HG02678 (cell line): ENCODE measurements at regions not wholly inside any gene's neighbourhood (a gene's known extent, or its start where the extent isn't known, plus 50 kb on each side); places are given as distances from the start of the nearest gene placed in this dataset.
A peak's percentile ranks its signal among the peaks of the same experiment; 100 is the strongest.

Experiments used
- ATAC-seq: cut with Tn5 transposase; IDR thresholded peaks from one replicate; pipeline ENCODE4 v1.9.1; 2021; ENCODE audit warnings: mild to moderate bottlenecking, moderate library complexity; ENCODE audit not compliant: unreplicated experiment

DNA sequence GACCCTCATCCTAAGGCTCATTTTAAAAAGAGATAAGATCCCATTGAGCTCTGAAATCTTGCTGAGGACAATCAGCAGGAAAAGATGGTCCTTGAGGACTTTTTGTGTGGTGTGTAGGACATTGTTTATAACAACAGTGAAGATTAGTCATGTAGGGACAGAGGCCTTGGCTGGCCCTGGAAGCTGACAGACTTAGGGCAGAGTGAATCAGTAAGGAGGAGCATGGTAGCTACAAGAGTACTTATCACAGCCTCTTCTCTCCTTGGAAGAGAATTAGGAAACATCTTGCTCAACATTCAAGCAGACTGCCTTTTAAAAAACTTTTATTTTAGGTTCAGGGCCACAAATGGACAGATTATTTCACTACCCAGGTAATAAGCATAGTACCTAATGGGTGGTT, 665.9 kb upstream of the SALL1 start:
- no peak for ATAC-seq

DNA sequence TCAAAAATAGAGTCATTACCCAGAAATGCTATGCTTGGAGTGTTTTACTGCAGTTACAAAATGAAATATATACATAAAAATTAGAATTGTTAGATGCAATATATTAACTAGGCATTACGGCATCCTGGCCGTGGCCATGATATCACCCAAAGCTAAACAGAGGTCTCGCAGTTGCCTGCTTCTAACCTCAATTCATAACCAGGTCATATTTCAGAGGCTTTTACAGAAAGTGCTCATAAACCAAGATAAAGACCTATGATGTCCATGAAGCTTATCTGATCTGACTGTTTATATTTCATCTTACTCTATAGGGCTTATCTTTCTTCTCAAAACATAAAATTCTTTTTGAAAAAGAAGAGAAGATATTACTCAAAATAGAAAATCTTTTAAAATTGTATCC, 664.5 kb upstream of the SALL1 start:
- no peak for ATAC-seq

DNA sequence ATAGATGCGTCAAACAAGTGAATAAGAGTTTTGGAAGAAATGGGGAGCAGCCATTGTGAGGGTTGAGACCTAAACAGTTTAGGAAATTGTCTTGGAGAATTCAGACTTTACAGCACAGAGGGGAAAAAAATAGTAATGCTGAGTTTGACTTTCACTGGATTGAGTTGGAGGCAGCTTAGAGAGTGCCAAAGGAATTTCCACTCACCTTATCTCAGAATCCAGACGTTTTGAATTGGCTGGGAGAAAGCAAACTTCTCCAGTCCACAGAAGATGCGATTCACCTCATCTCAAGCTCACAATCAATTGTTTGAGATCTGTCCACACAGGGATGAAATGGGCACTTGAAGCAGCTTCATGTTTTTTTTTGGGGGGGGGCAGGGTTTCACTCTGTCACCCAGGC, 663.5 kb upstream of the SALL1 start:
- ATAC-seq: no peak

DNA sequence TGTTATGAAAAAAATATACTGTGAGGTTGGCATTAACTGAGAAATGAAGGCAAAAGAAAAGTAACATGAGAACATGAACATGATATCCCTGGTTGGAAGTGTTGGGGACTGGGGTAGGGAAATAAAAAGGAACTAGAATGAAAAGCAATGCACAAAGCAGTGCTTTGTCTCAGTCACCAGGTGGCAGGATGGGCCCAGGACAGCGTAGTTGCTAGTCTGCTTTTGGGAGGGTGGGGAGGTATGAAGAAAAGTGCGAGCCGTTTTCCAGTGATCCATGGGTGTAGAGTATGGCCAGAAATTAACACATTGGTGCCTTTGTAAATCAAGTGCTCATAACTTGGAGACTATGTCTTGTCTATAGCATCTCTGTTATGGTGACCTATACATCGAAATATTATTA, 662.5 kb upstream of the SALL1 start:
- ATAC-seq: no peak

DNA sequence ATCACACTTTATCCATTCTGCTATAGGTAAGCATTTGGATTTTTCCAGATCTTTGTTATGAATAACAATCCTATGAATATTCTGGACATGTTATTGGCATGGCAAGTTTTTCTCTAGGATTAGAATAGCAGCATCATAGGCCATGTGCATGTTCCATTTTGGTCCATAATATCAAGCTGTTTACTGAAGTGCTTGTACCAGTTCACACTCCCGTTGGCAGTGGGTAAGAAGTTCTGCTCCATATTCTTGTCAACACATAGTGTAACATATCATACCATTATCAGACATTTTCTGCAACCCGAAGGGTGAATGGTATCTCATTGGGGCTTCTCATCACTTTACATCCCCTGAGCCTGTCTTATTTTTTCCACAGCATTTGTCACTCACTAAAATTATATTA, 661.9 kb upstream of the SALL1 start:
- no peak for ATAC-seq

DNA sequence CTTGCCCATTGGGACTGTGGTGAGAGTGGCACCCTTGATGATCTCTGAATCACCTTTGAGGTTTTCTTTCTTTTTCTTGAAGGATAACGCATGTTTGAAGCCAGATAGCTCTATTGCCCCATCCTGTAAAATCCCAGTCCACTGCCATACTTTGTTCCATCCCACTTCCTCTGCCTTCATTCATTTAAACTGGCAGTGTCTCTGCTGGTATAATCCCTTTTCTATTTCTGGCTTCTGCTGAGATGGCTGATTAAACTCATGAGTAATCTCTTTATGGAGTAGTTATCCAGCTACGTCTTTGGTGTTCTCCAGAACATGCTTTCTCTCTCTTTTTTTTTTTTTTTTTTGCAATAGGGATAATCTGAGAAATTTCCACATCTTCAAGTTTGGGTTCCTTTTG, 656.5 kb upstream of the SALL1 start:
- ATAC-seq: no peak

DNA sequence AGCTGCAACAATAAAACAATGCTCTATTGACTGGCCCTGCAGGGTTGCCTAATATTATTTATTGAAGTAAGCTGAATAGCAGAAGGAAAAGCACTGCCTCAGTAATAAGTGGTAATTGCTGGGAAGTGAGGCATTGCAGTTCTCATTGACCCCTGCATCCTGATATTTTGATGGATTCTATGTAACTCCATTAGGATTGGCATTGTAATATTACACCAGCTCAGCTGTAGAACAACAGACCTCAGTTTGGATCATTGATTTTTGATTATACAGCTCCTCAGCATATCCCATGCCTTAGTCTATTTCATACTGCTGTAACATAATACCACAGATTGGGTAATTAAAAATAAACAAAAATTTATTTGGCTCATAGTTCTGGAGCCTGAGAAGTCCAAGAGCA, 650.6 kb upstream of the SALL1 start:
- ATAC-seq: no peak

DNA sequence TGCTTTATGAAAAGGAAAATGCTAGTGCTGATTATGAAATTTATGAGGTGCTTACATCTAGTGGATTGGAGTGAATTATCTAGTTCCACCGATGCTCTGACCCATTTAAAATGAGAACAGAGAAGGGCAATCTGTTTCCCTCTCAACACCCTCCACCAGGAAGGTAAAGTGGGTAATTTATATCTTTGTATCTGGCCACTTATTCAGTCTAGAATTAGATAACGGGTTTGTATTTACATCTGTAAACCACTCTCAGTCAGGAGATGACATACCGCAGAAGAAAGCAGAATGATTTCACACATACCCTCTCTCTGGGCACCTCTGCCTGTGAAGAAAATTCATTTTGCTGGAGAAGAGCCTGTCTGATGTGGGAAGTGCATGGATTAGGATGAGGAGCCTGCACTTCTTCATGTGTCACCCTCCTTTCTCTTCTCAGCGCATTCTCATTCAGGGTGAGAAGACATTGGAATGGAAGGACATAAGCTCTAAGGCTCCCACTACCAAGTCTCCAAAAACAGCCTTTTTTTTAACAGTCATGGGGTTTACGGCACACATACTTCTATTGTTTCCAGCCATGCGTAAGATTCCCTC, 646.7 kb upstream of the SALL1 start:
- ATAC-seq: no peak

DNA sequence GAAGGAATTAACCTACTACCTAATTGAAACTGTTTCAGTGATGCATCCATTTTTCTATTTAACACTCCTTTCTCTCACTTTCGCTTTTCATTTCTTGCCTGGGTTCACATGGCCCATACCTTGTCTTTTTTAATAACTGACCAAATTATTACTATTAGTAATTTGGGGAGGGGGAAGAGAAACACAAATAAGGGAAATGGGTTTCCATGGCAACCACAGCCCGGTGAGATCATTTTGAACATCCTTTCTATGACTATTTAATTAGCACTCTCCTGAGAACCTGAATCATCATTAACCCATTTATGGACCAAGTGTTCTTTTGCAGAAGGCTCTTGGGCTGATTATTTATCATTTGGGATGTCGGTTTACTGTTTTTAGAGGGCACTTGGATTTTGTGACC, 628.2 kb upstream of the SALL1 start:
- ATAC-seq: no peak

DNA sequence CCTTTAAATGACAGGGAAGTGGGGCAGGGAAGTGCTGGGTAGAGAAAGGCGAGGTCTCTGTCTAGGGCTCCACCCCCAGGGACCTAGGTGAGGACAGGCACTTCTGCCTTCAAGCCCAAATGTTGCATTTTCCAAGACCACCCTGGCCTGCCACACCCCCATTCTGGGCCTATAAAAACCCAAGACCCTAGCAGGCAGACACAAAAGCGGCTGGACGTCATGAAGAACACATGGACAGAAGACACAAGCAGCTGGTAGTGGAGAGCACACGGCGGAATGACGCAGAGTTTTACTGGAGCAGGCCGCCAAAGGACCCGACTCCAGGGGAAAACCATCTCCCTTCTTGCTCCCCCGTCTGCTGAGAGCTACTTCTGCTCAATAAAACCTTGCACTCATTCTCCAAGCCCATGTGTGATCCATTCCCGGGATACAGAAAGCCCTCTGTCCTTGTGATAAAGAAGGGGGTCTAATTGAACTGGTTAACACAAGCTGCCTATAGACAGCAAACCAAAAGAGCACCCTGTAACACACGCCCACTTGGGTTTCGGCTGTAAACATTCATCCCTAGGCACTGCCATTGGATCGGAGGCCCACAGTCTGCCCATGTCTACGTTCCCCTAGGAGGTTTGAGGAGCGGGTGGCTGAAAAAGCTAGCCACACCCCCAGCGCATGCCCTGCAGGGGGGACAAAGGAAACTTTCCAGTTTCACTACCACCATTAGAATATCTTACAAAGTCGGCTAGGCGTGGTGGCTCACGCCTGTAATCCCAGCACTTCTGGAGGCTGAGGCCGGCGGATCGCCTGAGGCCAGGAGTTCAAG, 622.2 kb upstream of the SALL1 start:
- ATAC-seq: no peak

DNA sequence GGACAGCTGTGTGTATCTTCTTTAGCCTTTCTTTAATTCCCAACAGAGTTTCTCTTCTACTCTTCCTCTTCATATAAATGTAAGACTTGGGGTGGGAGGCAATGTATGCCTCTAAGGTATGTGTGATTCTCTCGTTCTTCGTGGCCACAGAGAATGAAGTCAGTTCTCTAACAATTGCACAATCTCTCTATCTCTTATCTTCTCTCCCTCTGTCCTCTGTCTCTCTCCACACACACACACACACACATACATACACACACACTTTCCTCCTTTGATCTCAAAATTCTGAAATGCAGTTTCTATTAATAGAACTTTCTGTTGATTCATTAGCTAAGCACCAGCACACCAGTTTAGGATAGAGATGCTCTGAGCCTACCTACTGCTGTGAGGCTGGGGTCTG, 615.7 kb upstream of the SALL1 start:
- no peak for ATAC-seq

DNA sequence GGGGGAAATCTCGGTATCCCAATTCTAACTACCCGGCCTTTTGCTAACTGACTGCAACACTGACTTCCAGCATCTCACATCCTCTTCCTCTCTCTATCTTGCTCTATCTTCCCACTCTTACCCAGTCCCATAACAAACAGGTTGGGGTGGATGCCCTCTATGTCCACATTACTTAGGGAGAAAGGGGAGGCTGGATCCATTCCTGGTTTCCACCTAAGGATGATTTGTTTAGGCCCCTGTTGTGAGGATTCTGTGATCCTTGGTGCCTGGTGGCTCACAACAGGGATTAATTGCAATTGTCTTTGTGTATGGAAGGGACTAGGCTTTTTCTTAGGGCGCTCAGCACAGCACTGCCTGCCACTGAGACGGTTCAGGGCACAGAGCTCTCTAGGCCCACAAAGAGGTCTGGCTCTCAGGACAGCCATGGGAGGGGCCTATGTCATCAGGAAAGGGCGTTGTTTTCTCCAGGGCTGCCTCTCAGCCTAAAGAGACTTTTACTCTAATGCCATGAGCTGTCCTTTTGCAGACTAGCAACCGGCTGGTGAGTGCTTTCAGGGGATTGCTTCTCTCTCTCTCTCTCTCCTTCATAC, 612.1 kb upstream of the SALL1 start:
- ATAC-seq: no peak

DNA sequence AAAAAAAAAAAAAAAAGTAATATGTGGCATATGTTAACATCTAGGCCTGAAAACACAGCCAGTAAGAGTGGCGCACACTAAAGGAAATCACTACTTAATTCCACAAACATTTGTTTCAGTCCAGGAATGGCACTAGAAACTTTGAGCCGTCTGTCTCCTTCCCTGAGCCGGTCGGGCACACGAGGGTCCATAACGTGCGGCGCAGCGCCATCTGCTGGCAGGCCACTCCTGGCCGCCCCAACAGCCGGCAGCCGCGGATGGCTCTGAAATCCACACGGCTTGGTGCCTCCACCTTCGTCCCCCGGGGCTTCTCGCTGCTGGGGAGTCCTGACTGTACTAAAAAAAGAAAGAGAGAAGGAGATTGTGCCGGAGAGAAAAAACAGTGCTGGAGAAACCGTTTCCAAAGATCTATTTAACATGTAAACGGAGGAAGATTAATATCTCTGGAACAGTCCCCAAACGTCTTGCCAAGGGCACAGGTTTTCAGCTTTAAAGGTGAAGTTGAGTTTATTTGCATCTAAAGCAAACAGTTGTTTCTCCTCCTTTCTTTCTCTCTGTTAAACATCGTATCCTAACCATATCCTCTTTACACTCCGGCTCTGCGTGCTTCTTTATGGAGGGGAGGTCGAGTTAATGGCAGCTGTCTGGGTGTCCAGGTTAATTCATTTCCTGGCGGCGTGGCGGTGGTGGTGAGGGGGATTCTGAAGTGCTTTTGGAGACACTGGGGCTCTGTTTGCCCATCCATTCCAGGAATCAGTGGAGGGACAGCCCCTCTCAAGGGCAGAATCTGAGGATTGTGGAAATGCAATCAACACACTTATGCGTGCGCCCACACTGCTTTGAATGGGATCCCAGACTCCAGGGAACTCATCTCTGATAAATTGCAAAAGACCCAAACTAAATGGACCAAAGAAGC, 611.3 kb upstream of the SALL1 start:
- peak; percentile 95 for ATAC-seq

DNA sequence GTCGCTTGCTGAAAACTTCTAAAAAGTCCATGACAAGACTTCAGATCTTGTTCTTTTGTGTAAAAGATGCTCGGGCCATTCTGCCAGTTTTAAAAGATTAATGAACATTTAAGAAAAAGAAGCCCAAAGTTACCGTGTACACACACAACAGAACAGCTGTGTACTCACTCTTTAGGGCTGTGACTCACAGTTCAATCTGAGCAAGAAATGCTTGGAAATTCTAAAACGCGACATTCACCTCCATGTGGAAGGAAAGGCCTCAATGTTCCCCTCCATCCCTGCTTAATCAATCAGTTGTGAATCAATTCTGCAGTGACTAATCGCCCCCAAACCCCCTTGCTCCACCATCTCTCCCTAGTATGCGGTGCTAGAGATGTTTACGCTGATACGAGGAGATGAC, 609.9 kb upstream of the SALL1 start:
- ATAC-seq: no peak

DNA sequence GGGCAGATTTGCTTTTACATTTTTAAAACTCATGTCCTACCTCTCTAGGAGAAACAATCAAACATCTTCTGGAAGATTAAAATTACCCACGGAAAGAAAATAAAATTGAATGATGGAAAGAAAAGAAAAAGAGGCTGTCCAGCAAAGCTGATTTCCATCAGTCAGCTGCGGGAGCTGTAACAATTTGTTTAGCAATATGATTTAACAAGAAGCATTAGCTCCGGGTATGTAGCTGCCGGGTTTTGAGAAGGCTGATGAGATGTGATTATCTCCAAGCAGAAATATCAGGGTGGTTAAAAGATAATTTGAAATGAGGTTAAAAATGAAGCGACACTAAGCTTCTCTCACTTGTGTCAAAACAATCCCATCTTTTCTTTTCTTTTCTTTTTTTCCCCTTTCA, 608.9 kb upstream of the SALL1 start:
- no peak for ATAC-seq

DNA sequence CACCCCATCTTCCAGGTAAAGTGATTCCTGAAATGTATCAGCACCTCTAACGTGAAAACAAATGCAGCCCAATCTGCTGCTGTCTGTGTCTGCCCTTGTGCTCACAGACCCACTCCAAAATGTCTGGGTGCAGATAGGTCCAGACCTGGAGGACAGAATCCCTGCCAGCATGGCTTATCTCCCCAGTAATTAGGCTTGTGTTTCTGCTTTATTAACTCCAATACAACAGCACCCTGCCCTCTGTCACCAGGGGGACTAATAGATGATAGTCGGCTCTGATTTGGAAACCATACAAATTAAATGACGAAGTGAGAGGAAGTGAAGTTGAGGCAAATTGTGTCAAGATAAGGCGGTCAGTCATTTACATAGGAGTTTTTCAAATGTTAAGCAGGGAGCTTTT, 608.3 kb upstream of the SALL1 start:
- no peak for ATAC-seq

DNA sequence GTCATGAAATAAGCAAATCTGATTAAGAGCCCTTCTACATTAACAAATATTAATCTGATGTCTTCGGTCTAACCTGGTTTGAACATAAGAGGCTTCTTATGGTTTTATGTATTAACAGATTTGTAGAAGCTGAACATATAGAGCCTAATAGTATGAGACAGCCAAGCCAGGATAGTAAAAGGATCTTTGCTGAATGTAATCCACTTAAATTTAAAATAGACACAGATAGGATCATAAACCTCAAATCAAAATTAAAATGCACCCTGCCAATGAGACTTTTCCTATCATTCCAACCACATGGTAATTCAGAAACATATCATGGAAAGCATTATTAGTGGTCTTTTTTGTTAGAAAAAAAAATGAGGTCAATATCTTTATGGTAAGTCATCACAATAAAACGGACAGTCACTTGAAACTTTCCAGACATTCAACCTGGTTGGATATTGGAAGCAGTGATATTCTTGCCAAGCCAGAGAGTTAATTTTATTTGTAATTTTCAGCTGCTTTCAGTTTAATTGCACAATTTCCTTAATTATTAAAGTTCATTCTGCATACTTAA, 606.9 kb upstream of the SALL1 start:
- no peak for ATAC-seq

DNA sequence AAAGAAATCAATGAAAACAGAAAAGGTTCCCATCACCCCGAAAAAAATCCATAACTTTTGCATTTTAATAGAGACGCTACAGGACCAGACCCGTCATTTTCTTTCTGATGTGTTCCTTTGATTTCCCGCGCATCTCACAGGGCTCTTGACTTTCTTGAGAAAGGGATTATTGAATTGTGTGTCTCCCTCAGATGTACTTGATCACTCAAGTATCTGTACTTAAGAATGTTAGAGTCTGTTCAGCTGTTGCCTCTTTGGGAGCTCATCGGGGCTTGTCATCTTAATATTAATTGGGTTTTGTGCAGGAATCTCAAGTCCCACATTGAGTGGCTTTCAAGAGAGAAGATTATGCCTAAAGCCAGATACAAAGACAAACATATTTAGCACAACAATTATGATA, 606.4 kb upstream of the SALL1 start:
- ATAC-seq: no peak

DNA sequence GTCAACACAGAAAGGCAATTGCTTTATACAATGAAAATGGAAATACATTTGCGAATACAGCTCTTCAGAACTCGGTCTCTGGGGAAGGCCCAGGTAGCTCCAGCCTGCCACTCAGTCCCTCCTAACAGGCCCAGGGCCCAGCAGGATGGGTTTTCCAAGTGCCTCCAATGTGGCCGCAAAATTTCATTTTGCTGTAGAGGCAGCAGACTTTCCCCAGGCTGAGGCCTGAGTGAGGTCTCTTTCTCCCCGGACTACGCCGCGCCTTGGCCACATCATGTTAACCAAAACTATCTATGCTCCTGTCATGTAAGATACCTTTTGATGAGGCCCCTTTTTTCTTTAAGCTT, 606.0 kb upstream of the SALL1 start:
- ATAC-seq: no peak

DNA sequence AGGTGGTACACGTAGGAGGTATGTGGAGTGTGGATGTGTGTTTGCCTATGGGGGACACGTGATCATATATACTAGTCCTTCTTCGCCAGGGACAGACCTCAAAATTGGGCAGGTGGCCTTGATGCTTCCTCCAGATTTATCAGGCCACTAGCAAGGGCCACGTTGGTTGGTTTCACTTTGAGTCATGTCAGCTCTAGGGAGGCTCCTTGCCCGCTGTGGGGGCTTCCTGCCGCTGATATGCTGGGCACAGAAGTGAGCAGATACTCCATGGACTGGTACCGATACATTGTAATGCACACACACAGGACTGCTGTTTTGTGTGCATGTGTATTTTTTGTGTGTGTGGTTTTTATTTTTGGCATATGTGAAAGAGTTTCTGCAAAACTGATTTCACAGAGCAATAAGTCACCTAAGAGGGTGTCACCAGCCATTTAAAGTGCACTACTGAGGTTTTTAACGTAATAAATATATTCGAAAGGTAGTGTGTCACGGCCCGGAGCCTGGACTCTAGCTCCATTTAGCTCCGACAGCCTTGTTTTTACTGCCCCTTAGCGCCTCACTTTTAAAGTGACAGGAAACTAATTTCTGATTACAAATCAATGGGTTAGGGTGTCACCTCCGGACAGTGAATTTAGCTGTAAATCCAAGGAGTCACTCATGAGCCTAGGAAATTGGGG, 605.5 kb upstream of the SALL1 start:
- no peak for ATAC-seq
